Esophagus squamous epithelium (tissue), 4 donors: ENCODE measurements at regions not wholly inside any gene's neighbourhood (a gene's known extent, or its start where the extent isn't known, plus 50 kb on each side); places are given as distances from the start of the nearest gene placed in this dataset.

ENCODE experiments used
- POLR2A ChIP-seq, 4 donors: fragments of 450-650 bp; IDR thresholded peaks; one replicate each; pipeline ENCODE4 v1.6.1; 2017; ENCODE audit warnings: antibody characterized with exemption in 4 of 4, mild to moderate bottlenecking in 4 of 4, moderate library complexity in 3 of 4
- TF ChIP-seq, protein P1 (sequence below), 6 experiments: fragments of 450-650 bp in 4 of 6; fragments of 200-600 bp in 2 of 6; sonication (generic) in 2 of 6; IDR thresholded peaks; one replicate each; pipeline ENCODE4 v1.5.1; 2016 to 2019; ENCODE audit warnings: antibody characterized with exemption in 6 of 6, mild to moderate bottlenecking in 4 of 6, moderate library complexity in 4 of 6

DNA sequence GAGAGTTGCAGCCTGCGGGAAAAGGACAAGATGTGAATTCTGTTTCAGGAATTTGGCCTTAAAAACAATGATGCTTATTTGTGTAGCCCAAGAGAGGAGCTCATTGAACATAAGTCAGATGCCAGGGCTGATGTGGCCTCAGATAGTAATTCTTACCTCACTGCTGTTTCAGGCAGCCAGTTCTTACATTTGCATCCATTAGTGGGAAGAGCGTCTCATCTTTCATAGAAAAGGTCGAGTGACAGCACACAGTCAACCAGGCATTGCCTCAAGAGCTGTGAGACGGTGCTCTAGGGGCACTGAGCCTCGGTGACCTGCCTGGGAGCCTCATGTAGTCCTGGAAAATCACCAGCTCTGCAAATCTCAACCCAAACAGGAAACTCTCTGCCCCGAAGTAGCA, 174.9 kb upstream of the FRG1 start:
- TF ChIP-seq, protein P1, sequence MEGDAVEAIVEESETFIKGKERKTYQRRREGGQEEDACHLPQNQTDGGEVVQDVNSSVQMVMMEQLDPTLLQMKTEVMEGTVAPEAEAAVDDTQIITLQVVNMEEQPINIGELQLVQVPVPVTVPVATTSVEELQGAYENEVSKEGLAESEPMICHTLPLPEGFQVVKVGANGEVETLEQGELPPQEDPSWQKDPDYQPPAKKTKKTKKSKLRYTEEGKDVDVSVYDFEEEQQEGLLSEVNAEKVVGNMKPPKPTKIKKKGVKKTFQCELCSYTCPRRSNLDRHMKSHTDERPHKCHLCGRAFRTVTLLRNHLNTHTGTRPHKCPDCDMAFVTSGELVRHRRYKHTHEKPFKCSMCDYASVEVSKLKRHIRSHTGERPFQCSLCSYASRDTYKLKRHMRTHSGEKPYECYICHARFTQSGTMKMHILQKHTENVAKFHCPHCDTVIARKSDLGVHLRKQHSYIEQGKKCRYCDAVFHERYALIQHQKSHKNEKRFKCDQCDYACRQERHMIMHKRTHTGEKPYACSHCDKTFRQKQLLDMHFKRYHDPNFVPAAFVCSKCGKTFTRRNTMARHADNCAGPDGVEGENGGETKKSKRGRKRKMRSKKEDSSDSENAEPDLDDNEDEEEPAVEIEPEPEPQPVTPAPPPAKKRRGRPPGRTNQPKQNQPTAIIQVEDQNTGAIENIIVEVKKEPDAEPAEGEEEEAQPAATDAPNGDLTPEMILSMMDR (IDR thresholded peaks at IDR 0.05) = no peak
- no peak for TF ChIP-seq POLR2A (IDR thresholded peaks at IDR 0.05)
